ENCODE measurements at regions not wholly inside any gene's neighbourhood (a gene's known extent, or its start where the extent isn't known, plus 50 kb on each side); places are given as distances from the start of the nearest gene placed in this dataset.

DNA sequence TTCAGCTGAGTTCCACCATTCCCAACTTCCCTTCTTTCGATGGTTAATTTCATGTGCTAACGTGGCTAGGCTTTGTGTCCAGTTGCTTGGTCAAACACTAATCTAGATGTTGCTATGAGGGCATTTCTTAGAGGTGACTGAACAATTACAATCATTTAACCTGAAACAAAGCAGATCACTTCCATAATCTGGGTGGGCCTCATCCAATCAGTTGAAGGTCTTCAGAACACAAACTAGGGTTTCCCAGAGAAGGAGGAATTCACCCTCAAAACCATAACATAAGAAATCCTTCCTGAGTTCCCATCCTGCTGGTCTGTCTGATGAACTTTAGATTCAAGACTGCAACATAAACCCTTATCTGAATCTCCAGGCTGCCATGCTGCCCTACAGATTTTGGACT, 2381.7 kb downstream of the MAT2B start:
- intact Hi-C loops (cut with micrococcal nuclease; ENCODE audit: unreplicated experiment), result no loop called here

DNA sequence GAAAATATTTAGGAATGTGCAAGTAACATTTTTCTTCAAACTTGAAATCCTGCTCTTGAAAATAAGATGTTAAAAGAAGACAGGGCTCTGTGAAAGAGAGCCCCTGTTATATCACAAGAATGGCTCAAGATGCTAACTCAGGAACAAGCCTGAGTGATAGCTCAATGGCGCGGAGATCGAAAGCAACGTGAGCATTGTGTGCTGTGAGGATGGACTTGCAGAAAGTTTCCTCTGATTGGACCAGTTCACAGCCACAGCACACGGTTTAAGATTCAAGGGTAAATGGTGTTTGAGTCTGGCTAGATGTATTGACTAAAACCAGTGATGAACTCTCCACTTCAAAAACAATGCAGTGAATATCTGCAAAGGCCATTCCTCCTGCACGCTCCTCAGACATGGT, 2387.0 kb downstream of the MAT2B start:
- intact Hi-C loops (cut with micrococcal nuclease; ENCODE audit: unreplicated experiment), result no loop called here
- CTCF ChIA-PET (ENCODE audit: unreplicated experiment), result no interaction called here
- H3K36me3 ChIP-seq (ENCODE audit: insufficient read depth, low read length), result no peaks in the 10 kb centered on the region
- no peak for DNase-seq (ENCODE audit: low spot score)
- POLR2A ChIA-PET, result interaction anchor here (0.6 to 0.9 kb wide), 4 partner anchors 9 to 695 kb away, joined by 3 to 4 read pairs (median 4); no protein-coding TSS in a partner anchor
- no peak overlapping the region for H2AFZ ChIP-seq (ENCODE audit: low read length)
- no peaks in the 10 kb centered on the region for H3K4me1 ChIP-seq (ENCODE audit: insufficient read depth, low read length, poor library complexity, severe bottlenecking)
- H4K20me1 ChIP-seq (ENCODE audit: insufficient read depth, low read length), result no peaks in the 10 kb centered on the region
- H3K4me3 ChIP-seq (ENCODE audit: low read depth, low read length, poor library complexity, severe bottlenecking), result no peak overlapping the region
- H3K9me2 ChIP-seq (ENCODE audit: insufficient read depth, low read length), result no peaks in the 10 kb centered on the region
- H3K79me2 ChIP-seq (ENCODE audit: insufficient read depth, low read depth, low read length), result no peaks in the 10 kb centered on the region
- no TSS peak for BruUV-seq (replicated peaks)
- no peak overlapping the region for H3K27ac ChIP-seq (ENCODE audit: low read depth, low read length, poor library complexity, severe bottlenecking)
- no peak overlapping the region for H3K4me2 ChIP-seq (ENCODE audit: low read length)
- TF ChIP-seq, protein P1, sequence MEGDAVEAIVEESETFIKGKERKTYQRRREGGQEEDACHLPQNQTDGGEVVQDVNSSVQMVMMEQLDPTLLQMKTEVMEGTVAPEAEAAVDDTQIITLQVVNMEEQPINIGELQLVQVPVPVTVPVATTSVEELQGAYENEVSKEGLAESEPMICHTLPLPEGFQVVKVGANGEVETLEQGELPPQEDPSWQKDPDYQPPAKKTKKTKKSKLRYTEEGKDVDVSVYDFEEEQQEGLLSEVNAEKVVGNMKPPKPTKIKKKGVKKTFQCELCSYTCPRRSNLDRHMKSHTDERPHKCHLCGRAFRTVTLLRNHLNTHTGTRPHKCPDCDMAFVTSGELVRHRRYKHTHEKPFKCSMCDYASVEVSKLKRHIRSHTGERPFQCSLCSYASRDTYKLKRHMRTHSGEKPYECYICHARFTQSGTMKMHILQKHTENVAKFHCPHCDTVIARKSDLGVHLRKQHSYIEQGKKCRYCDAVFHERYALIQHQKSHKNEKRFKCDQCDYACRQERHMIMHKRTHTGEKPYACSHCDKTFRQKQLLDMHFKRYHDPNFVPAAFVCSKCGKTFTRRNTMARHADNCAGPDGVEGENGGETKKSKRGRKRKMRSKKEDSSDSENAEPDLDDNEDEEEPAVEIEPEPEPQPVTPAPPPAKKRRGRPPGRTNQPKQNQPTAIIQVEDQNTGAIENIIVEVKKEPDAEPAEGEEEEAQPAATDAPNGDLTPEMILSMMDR (conservative IDR thresholded peaks at IDR 0.05; ENCODE audit: low read length), result no peak
- TF ChIP-seq EZH2phosphoT487 (IDR thresholded peaks at IDR 0.05; ENCODE audit: borderline replicate concordance, low read depth, low read length), result no peak
- no peaks in the 10 kb centered on the region for H3K9me3 ChIP-seq (ENCODE audit: low read length)

More for the DNA sequence above, 2381.7 kb downstream of the MAT2B start:
- CTCF ChIA-PET (ENCODE audit: unreplicated experiment), result no interaction called here
- Histone ChIP-seq H2AFZ (ENCODE audit: low read length) (no peak overlapping the region), H3K9me3 (ENCODE audit: low read length) (no peaks in the 10 kb centered on the region), H3K9me2 (ENCODE audit: insufficient read depth, low read length) (no peaks in the 10 kb centered on the region), H3K4me3 (ENCODE audit: low read depth, low read length, poor library complexity, severe bottlenecking) (no peak overlapping the region), H3K4me1 (ENCODE audit: insufficient read depth, low read length, poor library complexity, severe bottlenecking) (no peaks in the 10 kb centered on the region), H4K20me1 (ENCODE audit: insufficient read depth, low read length) (no peaks in the 10 kb centered on the region), H3K4me2 (ENCODE audit: low read length) (no peak overlapping the region), H3K27ac (ENCODE audit: low read depth, low read length, poor library complexity, severe bottlenecking) (no peak overlapping the region), H3K79me2 (ENCODE audit: insufficient read depth, low read depth, low read length) (no peaks in the 10 kb centered on the region), H3K36me3 (ENCODE audit: insufficient read depth, low read length) (no peaks in the 10 kb centered on the region)
- POLR2A ChIA-PET, result no interaction called here
- TF ChIP-seq, protein P1 (conservative IDR thresholded peaks at IDR 0.05; ENCODE audit: low read length), result no peak
- no peak for TF ChIP-seq EZH2phosphoT487 (IDR thresholded peaks at IDR 0.05; ENCODE audit: borderline replicate concordance, low read depth, low read length)
- DNase-seq (ENCODE audit: low spot score), result no peak
- BruUV-seq (replicated peaks), result no TSS peak

DNA sequence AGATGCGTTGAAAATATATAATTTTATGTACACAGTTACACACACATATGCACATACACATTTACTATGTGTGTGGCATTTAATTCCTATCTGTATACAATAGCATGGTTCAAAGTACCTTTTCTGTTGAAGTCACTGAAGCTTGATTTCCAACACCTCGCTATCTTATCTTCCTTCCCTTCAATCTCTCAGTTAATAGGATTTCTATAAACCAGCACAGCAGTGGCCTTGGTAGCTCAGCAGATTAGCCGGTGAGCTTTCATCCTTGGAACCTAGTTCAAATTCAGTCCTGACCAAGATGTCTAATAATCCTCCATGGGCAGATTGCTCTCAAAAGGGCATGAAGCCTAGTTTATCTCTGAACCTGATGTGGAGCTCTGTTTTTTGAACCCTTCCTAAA, 2389.5 kb downstream of the MAT2B start:
- no peak for DNase-seq (ENCODE audit: low spot score)

More for the DNA sequence above, 2389.5 kb downstream of the MAT2B start:
- Histone ChIP-seq H4K20me1 (ENCODE audit: insufficient read depth, low read length) (no peaks in the 10 kb centered on the region), H3K27ac (ENCODE audit: low read depth, low read length, poor library complexity, severe bottlenecking) (no peak overlapping the region), H3K4me1 (ENCODE audit: insufficient read depth, low read length, poor library complexity, severe bottlenecking) (no peaks in the 10 kb centered on the region), H3K9me2 (ENCODE audit: insufficient read depth, low read length) (no peaks in the 10 kb centered on the region), H3K9me3 (ENCODE audit: low read length) (no peaks in the 10 kb centered on the region), H3K4me3 (ENCODE audit: low read depth, low read length, poor library complexity, severe bottlenecking) (no peak overlapping the region), H3K79me2 (ENCODE audit: insufficient read depth, low read depth, low read length) (no peaks in the 10 kb centered on the region), H3K36me3 (ENCODE audit: insufficient read depth, low read length) (no peaks in the 10 kb centered on the region), H3K4me2 (ENCODE audit: low read length) (no peak overlapping the region), H2AFZ (ENCODE audit: low read length) (no peak overlapping the region)
- TF ChIP-seq EZH2phosphoT487 (IDR thresholded peaks at IDR 0.05; ENCODE audit: borderline replicate concordance, low read depth, low read length), result no peak
- TF ChIP-seq, protein P1 (conservative IDR thresholded peaks at IDR 0.05; ENCODE audit: low read length), result no peak
- CTCF ChIA-PET (ENCODE audit: unreplicated experiment), result no interaction called here
- POLR2A ChIA-PET, result interaction anchor here (0.6 kb wide), 1 partner anchor 140 kb away, joined by 3 read pairs; no protein-coding TSS in a partner anchor
- intact Hi-C loops (cut with micrococcal nuclease; ENCODE audit: unreplicated experiment), result no loop called here
- no TSS peak for BruUV-seq (replicated peaks)
